ENCODE measurements at regions not wholly inside any gene's neighbourhood (a gene's known extent, or its start where the extent isn't known, plus 50 kb on each side); places are given as distances from the start of the nearest gene placed in this dataset.

DNA sequence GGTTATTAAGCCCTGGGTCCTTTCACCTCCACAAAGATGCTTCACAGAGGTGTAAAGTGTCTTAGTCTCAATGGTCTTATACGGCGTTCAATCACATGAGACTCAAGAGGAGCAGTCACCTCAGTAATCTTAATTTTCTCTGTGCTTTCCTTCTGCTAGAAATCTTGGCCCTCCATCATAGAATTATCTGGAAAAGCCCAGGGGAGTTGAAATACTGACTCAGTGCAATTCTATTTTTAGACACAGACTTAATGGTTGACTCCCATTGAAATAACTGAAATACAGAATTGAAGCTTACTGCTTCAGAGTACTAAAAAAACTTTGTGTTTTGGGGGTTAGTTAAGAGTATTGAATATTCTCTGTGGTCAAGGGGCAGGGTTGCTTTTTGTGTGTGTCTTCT lies 94.5 kb upstream of the IL15 start:
- H3K9me3 Mint-ChIP-seq (ENCODE audit: low read depth, unreplicated experiment), result no peaks in the 10 kb centered on the region
- CTCF ChIA-PET, result no interaction called here
- H3K4me1 Mint-ChIP-seq (ENCODE audit: low read depth, unreplicated experiment), result peaks cover 10% of the 10 kb centered on the region
- no peak overlapping the region for H3K27ac Mint-ChIP-seq (ENCODE audit: unreplicated experiment)
- intact Hi-C loops (cut with micrococcal nuclease; ENCODE audit: unreplicated experiment), result no loop called here
- no peak for DNase-seq
- no TSS peak for BruUV-seq (replicated peaks)
- H3K4me3 Mint-ChIP-seq (ENCODE audit: low read depth, unreplicated experiment), result no peak overlapping the region
- TF ChIP-seq, protein P1, sequence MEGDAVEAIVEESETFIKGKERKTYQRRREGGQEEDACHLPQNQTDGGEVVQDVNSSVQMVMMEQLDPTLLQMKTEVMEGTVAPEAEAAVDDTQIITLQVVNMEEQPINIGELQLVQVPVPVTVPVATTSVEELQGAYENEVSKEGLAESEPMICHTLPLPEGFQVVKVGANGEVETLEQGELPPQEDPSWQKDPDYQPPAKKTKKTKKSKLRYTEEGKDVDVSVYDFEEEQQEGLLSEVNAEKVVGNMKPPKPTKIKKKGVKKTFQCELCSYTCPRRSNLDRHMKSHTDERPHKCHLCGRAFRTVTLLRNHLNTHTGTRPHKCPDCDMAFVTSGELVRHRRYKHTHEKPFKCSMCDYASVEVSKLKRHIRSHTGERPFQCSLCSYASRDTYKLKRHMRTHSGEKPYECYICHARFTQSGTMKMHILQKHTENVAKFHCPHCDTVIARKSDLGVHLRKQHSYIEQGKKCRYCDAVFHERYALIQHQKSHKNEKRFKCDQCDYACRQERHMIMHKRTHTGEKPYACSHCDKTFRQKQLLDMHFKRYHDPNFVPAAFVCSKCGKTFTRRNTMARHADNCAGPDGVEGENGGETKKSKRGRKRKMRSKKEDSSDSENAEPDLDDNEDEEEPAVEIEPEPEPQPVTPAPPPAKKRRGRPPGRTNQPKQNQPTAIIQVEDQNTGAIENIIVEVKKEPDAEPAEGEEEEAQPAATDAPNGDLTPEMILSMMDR (IDR thresholded peaks at IDR 0.05; ENCODE audit: unreplicated experiment), result no peak
- no peaks in the 10 kb centered on the region for H3K27me3 Mint-ChIP-seq (ENCODE audit: unreplicated experiment)
- H3K36me3 Mint-ChIP-seq (ENCODE audit: insufficient read depth, unreplicated experiment), result no peaks in the 10 kb centered on the region

- BruUV-seq (replicated peaks), result no TSS peak
- peaks cover 10% of the 10 kb centered on the region for H3K4me1 Mint-ChIP-seq (ENCODE audit: low read depth, unreplicated experiment)
- TF ChIP-seq, protein P1 (IDR thresholded peaks at IDR 0.05; ENCODE audit: unreplicated experiment), result no peak
- no peak for DNase-seq
- H3K27ac Mint-ChIP-seq (ENCODE audit: unreplicated experiment), result no peak overlapping the region
- H3K9me3 Mint-ChIP-seq (ENCODE audit: low read depth, unreplicated experiment), result no peaks in the 10 kb centered on the region
- H3K27me3 Mint-ChIP-seq (ENCODE audit: unreplicated experiment), result no peaks in the 10 kb centered on the region
- intact Hi-C loops (cut with micrococcal nuclease; ENCODE audit: unreplicated experiment), result no loop called here
- H3K36me3 Mint-ChIP-seq (ENCODE audit: insufficient read depth, unreplicated experiment), result no peaks in the 10 kb centered on the region
- H3K4me3 Mint-ChIP-seq (ENCODE audit: low read depth, unreplicated experiment), result no peak overlapping the region
- CTCF ChIA-PET, result no interaction called here
Measured at GRCh38 chr4:141543176-141543575, 93.2 kb upstream of the IL15 start.

DNA sequence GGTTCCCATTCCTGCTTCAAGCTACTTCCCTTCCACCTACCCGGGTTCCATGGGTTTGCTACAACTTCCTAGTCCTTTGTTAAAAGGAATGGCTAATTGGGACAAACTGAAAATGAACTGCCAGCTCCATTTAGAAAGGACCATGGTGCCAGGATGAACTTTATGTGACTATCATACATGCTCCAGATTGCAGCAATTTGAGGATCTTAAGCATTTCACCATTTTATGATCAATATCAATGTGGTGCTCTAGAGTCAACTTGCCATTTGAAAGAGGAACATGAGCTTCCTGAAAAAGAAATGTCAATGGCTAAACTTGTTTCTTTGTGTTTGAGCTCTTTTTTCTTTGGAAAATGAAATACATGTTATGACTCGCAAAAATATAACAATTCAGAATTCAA lies 92.7 kb upstream of the IL15 start:
- TF ChIP-seq, protein P1 (IDR thresholded peaks at IDR 0.05; ENCODE audit: unreplicated experiment), result no peak
- intact Hi-C loops (cut with micrococcal nuclease; ENCODE audit: unreplicated experiment), result no loop called here
- DNase-seq, result no peak
- CTCF ChIA-PET, result no interaction called here
- Mint-ChIP-seq H3K4me1 (ENCODE audit: low read depth, unreplicated experiment) (peaks cover 10% of the 10 kb centered on the region), H3K4me3 (ENCODE audit: low read depth, unreplicated experiment) (no peak overlapping the region), H3K27me3 (ENCODE audit: unreplicated experiment) (no peaks in the 10 kb centered on the region), H3K27ac (ENCODE audit: unreplicated experiment) (no peak overlapping the region), H3K36me3 (ENCODE audit: insufficient read depth, unreplicated experiment) (no peaks in the 10 kb centered on the region), H3K9me3 (ENCODE audit: low read depth, unreplicated experiment) (no peaks in the 10 kb centered on the region)
- no TSS peak for BruUV-seq (replicated peaks)

DNA sequence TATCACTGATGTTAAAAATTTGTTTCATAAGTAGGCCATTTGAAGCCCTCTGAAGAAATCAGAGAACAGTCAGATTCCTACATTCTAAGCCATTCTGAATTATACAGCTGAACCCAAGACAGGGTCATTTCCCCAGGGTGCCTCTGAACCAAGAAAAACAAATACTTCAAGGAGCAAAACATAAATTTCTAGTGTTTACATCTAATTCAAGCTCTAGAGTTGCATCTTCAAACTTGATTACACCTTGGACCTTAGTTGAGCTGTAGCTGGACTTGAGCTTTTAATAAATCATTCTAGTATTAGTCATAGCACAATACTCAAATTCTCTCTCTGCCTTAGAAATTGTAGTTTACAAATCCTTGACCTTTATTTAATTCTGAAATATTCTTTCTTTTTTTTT lies 87.6 kb upstream of the IL15 start:
- no peaks in the 10 kb centered on the region for H3K36me3 Mint-ChIP-seq (ENCODE audit: insufficient read depth, unreplicated experiment)
- H3K4me3 Mint-ChIP-seq (ENCODE audit: low read depth, unreplicated experiment), result no peak overlapping the region
- no peaks in the 10 kb centered on the region for H3K4me1 Mint-ChIP-seq (ENCODE audit: low read depth, unreplicated experiment)
- H3K27me3 Mint-ChIP-seq (ENCODE audit: unreplicated experiment), result no peaks in the 10 kb centered on the region
- TF ChIP-seq, protein P1 (IDR thresholded peaks at IDR 0.05; ENCODE audit: unreplicated experiment), result no peak
- no peak overlapping the region for H3K27ac Mint-ChIP-seq (ENCODE audit: unreplicated experiment)
- no TSS peak for BruUV-seq (replicated peaks)
- intact Hi-C loops (cut with micrococcal nuclease; ENCODE audit: unreplicated experiment), result no loop called here
- H3K9me3 Mint-ChIP-seq (ENCODE audit: low read depth, unreplicated experiment), result peaks cover 9% of the 10 kb centered on the region
- CTCF ChIA-PET, result no interaction called here
- no peak for DNase-seq

DNA sequence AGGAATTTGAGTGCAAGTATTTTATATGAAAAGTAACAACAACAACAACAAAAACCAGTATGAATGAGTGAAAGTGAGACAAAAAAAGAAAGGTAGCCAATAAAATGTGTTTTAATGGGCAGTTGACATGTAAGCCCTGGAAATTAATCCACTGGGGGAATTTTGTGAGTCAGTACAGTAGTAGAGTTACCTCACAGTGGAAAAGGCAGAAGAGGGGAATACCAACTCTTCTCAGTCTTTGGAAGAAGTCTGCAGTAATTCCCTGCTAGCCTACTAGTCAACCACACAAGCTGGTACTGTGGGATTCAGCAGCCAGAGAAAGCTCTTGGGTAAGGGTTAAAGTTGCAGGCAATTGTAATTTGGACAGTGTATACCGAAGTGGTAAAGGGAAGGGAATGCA lies 76.3 kb upstream of the IL15 start:
- no peaks in the 10 kb centered on the region for H3K9me3 Mint-ChIP-seq (ENCODE audit: low read depth, unreplicated experiment)
- no peaks in the 10 kb centered on the region for H3K27me3 Mint-ChIP-seq (ENCODE audit: unreplicated experiment)
- no TSS peak for BruUV-seq (replicated peaks)

More for the DNA sequence above, 76.3 kb upstream of the IL15 start:
- no peak overlapping the region for H3K4me3 Mint-ChIP-seq (ENCODE audit: low read depth, unreplicated experiment)
- CTCF ChIA-PET, result no interaction called here
- H3K4me1 Mint-ChIP-seq (ENCODE audit: low read depth, unreplicated experiment), result peaks cover 8% of the 10 kb centered on the region
- no peaks in the 10 kb centered on the region for H3K36me3 Mint-ChIP-seq (ENCODE audit: insufficient read depth, unreplicated experiment)
- TF ChIP-seq, protein P1 (IDR thresholded peaks at IDR 0.05; ENCODE audit: unreplicated experiment), result no peak
- no peak for DNase-seq
- no peak overlapping the region for H3K27ac Mint-ChIP-seq (ENCODE audit: unreplicated experiment)
- intact Hi-C loops (cut with micrococcal nuclease; ENCODE audit: unreplicated experiment), result no loop called here

All from Calu3 (cell line).